NCI-H2081 (cell line): ENCODE measurements at regions not wholly inside any gene's neighbourhood (a gene's known extent, or its start where the extent isn't known, plus 50 kb on each side); places are given as distances from the start of the nearest gene placed in this dataset.
"Not testable (repeated sequence)": the region's sequence is repeated elsewhere in the genome, so short reads cannot be mapped to it uniquely, and the experiment has no call there.

Experiments
- DNase-seq, 2 experiments: peaks; one replicate each; lab custom pipeline; 2025; lab: John Stamatoyannopoulos, UW

DNA sequence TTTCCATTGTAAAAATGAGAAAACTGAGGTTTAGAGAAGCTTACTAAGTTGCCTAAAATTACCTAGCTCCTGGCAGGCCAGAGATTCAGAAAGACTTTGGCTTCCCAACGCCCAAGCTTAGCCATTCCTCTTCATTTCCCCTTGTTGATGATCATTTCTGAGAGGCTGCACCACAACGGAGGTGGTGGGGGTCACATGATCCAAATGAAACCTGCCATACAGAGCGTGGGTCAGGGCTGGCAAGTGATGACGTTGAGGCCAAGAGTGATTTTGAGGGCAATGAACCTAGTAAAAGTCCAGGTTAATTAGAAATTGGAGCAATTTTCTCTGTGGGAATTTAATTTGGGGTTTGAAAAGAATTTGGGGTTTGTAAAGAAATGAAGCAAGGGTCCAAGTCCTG, 109.9 kb downstream of the TMEM182 start:
- no peak for DNase-seq

DNA sequence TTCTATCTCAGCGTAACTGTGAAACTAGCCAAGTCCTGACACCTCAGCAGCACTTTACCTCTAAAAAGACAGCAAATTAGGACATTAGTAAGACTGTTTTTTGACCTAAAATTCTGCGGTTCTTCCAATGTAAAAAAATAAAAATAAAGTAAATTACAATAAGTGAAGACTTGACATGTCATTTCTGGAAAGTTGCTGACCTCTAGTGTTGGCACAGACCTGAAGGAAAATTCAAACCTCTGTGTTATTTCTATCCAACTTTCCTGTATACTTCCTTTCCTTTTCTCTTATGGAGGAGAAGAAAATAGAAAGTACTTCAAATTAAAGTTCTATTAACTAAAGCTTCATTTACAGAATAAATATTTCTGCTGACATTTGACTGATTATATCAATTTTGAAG, 110.6 kb downstream of the TMEM182 start:
- DNase-seq = no peak

DNA sequence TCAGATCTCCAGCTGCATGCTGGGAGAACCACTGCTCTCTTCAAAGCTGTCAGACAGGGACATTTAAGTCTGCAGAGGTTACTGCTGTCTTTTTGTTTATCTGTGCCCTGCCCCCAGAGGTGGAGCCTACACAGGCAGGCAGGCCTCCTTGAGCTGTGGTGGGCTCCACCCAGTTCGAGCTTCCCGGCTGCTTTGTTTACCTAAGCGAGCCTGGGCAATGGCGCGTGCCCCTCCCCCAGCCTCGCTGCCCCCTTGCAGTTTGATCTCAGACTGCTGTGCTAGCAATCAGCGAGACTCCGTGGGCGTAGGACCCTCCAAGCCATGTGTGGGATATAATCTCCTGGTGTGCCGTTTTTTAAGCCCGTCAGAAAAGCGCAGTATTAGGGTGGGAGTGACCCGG, 117.7 kb downstream of the TMEM182 start:
- DNase-seq = not testable (repeated sequence)

DNA sequence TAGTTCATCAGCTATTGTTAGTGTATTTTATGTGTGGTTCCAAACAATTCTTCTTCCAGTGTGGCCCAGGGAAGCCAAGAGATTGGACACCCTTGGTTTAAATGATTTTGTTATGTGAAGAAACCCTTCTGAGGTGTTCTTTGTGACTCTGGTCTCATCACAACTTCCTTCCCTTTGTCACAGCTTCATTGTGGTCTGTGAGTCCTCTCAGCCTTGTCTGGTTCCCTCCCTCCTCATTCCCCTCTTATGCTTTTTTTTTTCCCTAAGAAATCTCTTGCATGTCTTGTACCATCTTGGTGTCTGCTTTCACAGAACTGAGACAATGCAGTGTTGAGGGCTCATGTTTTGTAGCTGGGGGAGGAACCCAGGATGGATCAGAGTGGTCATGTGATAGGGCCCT, 118.9 kb downstream of the TMEM182 start:
- DNase-seq = no peak

DNA sequence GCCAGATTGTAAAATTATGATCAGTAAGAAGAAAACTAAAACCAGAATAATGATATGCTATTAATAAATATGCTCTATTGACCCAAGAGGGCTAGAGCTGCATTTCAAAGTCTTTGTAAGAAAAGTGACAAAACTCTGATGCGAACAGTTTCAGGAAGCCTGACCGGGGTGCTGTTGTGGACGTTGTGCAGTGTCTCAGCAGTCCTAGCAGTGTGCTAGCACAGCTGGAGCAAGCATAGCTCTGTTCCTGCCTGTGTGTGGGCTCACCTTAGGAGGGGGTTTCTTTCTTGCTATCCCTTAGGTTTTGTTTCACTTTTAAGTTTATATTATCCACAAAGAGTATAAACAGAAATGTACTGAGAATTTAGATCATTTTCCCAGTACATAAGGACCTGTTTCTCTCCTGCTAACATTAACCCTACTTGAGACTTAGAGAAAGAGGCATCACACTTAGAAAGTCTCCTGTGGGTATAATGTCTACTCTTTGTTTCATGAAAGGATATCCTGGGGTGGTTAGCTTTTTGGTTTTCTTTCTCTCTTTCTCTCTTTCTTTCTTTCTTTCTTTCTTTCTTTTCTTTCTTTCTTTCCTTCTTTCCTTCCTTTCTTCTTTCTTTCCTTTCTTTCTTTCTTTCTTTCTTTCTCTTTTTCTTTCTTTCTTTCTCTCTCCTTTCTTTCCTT, 124.5 kb downstream of the TMEM182 start:
- DNase-seq = no peak

DNA sequence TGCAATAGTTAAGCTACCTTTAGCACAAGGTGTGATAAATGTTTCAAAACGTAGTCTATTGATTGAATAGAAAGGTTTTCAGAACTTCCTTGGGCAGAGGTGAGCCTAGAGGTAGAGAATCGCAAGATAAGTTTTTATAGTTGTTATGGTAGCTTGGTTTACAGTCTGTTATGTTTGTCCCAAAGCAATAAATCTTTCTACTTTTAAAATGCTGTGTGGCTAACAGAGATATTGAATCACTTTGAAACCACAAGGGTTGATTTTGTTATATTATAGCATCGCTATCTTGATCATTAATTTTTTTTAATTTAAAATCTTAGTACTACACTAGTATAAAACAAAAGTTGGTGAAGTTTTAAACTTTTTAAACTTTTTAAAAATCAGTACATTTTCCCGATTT, 126.7 kb downstream of the TMEM182 start:
- no peak for DNase-seq

DNA sequence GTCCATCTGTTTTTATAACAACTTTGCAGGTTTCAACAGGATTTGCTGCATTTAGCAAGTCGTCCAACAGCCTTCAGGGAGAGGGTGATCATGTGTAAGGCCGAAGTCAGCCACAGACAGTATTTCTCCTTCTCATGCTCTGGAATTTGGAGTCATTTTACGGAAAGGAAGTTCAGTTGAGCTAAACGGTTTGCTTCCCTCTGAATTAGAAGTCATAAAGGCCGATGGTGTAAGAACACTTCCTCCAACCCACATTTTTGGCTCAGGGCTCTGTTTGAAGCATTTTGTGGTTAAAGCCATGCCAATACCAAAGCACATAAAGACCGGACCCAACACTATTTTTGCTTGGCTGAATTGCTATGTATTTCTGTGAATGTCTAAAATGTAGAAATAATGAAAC, 129.5 kb downstream of the TMEM182 start:
- DNase-seq = no peak

DNA sequence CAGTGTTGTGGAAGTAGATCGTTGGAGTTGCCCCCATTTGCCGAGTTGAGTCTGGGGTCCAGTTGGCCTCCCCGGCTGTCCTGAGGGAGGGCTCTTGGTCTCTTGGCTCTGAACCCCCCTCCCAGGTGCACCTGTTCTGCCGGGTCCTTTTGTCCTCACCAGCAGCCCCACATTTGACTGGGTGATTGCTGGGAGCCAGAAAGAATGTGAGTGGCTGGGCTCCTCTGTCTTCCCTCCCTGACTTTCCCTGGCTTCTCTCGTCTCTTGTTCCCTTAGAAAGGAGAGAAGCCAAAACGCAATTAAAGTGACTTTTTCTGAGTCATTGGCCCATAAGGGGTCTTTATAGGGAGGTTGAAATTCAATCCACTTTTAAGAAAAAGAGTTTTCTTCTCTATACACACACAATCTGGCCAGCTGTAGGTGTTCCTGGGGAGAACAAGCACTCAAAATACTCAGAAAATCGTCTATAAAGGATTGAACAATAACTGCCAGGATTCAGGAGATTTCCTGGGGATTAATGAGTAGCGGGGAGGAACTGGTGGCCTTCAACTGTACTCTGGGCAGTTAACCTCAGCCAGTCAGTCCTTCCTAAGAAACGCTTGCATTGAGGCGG, 131.0 kb downstream of the TMEM182 start:
- DNase-seq = no peak

DNA sequence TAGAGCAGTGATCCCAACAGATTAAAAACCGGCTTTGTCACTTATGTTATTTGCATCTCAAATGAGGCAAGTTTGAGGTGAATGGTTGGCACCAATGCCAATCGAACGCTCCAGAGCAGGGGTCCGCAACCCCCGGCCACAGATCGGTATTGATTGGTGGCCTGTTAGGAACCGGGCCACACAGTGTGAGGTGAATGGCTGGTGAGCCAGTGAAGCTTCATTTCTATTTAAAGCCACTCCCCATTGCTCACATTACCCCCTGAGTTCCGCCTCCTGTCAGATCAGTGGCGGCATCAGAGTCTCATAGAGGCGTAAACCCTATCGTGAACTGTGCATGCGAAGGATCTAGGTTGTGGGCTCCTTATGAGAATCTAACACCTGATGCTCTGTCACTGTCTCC, 132.0 kb downstream of the TMEM182 start:
- DNase-seq = no peak

DNA sequence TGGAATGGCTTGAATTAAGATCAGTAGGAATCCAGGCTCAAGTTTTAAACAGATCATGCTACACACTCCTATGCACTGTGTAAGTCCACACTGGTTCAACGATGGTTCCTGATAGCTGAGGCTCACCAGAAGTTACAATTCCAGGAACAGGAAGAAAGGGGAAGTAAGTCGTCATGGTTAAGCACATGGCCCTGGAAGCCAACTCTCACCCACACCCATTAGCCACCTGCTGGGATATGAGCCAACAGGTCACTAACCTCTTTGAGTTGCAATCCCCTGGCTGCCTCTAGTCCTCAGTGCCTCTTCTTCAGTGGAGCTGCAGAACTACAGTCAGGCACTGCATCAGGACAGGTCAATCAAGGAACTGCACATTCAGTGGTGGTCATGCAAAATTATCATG, 133.5 kb downstream of the TMEM182 start:
- DNase-seq = no peak

DNA sequence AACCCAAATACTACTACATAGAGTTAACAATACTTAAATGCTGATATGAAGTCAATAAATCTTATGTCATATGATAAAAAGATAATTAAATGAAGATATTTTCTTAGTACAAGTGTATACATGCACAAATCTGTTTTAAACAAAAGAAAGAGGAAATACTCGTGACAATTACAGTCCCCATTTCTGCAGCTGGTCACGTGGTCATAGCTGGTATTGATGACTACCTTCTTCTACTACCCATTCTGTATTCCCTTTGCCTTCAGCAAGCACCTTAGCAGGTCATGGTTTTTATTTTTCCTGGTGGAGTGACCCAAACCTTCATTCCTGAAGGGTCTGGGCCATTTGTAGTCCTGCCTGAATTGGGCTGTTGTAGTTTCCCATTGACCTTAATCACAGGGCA, 147.4 kb downstream of the TMEM182 start:
- DNase-seq = not testable (repeated sequence)

DNA sequence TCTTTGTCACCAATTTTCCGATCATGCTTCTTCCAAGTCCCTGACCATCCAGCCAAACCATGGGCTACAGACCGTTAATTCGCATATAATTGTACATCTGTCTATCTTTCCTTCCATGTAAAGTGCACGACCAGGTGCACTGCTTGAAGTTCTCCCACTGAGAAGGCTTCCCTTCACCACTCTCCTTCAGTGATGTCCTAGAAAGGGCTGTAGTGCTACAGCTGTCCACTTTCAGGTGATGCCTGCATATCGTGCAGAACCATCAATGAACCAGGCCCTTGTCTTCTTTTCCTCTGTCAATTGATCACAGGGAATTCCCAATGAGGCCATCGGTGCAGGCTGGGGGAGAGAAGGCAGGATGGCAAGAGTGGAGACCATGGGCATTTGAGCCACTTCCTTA, 148.9 kb downstream of the TMEM182 start:
- DNase-seq = no peak

DNA sequence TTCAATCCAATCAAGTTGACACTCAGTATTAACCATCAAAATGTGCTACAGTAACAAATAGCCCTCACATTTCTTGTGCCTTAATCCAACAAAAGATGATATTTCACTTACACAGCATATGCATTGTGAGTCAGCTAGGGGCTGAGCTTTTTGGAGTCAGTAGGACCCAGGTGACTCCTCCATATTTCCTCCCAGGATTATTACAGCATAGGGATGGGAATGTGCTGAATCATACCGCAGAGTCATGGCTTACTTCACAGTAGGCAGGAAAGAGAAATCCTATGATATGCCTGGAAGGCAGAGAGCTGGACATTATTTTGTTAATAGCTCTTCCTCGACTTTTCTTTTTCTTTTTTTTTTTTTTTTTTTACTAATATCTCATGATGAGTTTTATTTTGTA, 153.3 kb downstream of the TMEM182 start:
- DNase-seq = no peak

DNA sequence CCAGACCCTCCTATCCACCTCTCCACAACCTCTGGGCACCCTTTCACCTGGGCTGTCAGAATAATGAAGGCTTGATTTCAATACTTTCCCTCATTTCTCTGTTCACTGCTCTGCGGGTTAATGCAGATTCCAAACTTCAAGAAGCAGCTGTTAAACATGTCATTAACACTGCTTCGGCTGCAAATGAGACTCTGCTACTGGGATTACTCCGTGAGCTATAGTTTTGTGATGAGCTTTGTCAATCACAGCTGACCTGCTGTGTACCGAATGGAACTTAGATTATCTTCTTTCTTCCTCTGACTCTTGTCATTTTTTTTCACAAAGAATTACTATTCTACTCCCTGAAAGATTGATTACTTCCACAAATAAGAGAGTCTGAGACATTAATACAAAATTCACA, 160.5 kb downstream of the TMEM182 start:
- DNase-seq = no peak

DNA sequence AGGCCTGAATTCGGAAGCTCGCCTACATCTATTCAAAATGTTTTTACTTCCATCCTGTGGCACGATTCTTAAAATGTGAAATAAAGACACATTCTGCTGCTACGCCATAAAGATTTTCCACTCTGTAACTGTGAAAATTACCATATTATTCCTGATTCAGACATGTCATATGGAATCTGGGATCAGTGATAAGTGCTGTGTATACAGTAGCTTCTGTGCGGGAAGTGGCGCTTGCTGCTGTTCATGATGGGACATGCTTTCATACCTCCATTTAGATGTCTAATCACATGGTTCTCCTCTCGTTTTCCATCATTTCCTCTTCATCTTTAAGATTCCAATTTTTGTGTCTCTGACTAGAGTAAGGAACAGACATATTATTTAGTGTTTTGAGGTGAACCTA, 163.2 kb downstream of the TMEM182 start:
- DNase-seq = no peak

DNA sequence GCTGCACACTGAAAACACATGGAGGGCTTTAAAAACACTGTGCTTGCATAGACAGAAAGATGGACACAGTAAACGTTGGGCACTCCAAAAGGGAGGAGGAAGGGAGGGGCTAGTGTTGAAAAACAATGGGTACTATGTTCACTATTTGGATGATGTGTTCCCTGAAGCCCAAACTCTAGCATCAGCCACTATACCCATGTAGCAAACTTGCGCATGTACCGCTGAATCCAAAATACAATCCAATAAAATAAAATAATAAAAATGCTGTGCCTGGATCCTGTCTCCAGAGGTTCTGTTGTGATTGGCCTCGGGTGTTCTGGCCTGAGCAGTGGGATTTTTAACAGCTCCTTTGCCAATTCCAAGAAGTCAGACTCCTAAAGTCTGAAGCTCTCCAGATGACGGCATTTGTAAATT, 166.0 kb downstream of the TMEM182 start:
- DNase-seq = no peak

DNA sequence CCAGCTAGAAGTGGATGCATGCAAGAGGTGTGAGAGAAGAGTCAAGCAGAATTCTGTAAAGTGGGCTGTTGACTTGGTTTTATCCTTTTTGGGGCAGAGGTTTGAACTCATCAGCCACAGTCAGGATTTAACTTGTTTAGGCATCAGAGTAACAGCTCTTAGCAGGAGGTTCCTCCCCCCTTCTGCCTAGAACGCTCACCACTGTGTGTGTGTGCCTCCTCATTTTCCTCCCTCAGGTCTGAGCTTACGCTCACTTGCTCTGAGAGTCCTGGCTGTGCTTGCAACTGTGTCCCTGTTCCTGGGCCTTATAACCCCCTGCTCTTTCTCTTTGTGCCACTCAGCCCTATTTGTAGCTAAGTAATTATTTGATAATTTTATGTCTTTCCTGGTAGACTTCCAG, 167.9 kb downstream of the TMEM182 start:
- no peak for DNase-seq

DNA sequence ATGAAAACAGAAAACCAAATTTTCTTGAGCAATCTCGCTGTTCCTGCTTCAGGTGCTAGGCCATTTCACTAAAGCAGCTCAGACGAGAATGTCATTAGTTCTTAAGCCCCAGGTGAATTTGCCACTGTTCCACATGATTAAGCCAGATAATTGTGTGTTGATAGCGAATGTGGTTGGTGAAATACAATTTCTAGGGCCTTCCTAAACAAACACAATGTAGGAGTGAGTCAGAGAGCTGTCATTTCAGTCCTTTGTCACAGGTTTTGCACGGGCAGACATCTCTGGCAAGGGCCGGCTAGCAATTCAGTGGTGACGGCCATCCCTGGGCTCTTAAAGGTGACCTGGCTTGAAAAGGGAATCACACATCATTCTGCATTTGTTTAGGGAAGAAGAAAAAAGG, 170.7 kb downstream of the TMEM182 start:
- peak in 1 of 2 experiments; percentile 8 for DNase-seq

DNA sequence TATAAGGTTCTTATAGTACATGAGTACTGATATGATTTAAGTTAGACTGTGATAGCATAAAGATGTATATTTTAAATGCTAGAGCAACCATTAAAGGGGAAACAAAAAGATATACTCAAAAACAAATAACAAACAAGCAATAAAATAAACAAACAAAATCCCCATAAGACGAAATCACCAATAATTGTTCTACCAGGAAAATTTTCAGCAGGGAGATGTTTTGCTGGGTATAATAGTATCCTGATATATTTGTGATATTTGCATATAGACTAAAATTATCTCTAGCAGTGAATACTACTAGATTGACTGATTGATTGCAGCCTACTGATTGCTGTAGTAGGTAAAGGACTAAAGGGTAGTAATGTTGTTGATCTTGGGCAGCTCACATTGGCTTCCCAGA, 177.4 kb downstream of the TMEM182 start:
- no peak for DNase-seq

DNA sequence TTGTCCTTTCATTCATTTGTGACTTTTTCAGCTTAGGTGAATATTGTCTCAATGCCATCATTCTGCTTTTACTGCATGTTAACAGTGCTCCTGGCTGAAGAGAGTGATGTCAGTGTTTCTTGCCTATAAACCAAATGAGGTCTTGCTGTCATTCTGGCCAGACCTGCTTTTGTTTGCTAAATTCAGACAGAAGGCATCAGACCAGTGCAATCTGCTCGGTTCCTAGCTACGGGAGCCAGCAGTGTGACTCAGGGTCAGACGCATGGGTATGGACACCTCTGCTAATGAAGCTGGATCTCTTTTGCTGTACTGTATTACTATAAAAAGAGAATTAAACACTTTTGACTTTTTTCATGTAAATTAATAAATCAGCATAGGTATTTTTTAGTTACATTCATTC, 178.9 kb downstream of the TMEM182 start:
- DNase-seq = no peak

DNA sequence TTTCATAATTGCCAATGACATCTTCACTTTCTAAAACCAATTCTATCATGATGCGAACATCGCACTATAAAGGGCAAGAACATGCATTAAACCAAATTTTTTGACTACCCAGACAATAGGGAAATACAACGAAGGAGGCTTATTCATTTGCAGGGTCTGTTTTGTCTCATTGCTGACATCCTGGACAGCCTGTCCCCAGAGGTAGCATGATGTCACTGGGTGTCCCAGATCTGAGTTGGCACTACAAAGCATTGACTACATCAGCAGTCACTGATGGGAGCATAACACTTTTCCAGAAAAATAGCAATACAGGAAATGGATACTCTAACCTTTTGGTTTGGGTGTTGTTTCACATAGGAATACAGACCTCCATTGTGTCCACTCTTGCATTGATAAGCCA, 180.3 kb downstream of the TMEM182 start:
- DNase-seq = no peak

DNA sequence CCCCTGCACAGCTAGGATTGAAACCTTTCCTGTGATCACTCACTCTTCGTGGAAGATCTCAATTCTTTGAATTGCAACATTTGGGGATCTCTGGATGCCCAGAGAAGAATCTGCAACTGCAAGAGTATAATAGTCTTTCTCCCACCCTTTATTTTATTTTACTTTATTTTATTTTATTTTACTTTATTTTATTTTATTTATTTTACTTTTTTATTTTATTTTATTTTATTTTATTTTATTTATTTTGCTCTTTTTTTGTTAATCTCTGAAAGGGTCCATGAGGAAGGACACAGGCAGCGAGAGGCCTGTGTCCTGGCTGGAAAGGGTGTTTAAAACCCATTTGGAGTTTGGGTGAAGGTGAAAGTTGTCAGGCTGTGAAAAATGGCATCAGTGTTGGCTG, 181.4 kb downstream of the TMEM182 start:
- no peak for DNase-seq

DNA sequence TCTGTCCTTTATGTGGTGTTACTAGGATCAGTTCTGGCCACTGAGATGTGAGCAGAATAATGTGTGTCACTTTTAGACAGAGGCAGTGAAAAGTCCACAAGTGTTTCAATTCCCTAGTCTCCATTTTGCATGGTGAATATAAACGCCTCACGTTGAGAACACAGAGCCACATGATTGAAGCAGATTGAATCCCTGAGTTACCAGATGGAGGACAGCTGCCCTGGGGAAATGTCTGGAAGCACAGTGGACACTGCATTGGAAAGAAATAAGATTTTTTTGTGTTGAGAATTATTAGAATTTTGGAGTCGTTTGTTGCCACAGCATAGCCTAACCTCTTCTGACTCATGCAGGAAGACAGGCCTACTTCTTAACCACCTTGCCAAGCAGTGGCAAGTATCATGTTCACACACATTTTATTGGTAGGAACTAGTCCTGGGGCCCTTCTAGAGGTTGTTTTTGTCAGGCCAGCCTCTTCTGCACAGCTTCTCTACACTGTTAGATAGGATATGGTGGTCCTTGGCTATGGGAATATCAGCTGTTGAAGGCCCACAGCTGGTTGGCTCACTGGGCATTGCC, 188.6 kb downstream of the TMEM182 start:
- DNase-seq = no peak

DNA sequence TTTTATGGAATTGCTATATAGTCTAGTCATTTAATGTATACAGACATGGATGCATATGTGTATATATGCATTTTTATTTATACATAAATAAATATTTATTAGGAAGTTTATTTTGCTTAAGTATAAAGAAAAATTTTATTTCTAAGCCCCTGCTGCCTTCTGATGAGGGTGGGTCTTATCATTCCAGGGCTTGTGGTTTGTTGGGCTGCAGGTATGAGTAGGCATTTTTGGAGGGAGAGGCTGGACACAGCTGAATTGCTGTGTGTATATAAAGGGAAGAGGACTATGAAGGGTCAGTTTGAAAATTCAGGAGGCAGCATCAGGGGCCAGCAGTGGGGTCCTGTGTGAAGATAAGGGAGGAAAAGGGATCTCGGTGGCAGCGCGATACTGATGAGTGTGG, 189.4 kb downstream of the TMEM182 start:
- DNase-seq = no peak
